ENCODE measurements at regions not wholly inside any gene's neighbourhood (a gene's known extent, or its start where the extent isn't known, plus 50 kb on each side); places are given as distances from the start of the nearest gene placed in this dataset.

DNA sequence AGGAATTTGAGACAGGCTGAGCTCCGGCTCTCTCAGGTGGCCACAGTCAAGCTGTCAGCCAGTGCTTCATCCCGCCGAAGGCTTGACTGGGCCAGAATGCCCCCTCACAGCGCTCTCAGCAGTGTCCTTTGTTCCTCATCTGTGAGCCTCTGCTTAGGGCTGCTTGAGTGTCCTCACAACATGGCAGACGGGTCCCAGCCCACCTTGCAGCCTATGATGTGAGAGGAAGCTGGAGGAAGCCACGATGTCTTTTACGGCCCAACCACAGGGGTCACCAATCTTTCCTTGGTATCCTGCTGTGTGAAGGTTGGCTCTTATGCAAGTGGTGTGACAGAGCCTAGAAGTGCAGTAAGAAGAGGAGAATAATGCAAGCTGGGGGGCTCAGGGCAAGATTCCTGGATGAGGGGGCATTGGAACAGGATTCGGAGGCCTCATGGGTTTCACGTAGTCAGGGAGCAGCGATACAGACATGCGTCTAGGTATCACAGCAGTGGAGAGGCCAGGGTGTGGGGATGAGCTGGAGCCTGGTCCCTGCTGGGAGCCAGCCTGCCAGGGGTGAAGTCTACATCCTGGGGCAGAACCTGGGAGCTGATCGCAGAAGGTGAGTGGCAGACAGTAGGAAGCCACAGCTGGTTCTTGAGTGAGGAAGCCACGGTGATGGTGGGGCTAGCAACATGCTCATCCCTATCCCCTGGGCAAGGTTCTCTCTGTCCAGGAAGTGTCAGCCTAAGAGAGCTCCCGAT is 234.1 kb downstream of the GLI2 start:
- TF ChIP-seq, protein P1, sequence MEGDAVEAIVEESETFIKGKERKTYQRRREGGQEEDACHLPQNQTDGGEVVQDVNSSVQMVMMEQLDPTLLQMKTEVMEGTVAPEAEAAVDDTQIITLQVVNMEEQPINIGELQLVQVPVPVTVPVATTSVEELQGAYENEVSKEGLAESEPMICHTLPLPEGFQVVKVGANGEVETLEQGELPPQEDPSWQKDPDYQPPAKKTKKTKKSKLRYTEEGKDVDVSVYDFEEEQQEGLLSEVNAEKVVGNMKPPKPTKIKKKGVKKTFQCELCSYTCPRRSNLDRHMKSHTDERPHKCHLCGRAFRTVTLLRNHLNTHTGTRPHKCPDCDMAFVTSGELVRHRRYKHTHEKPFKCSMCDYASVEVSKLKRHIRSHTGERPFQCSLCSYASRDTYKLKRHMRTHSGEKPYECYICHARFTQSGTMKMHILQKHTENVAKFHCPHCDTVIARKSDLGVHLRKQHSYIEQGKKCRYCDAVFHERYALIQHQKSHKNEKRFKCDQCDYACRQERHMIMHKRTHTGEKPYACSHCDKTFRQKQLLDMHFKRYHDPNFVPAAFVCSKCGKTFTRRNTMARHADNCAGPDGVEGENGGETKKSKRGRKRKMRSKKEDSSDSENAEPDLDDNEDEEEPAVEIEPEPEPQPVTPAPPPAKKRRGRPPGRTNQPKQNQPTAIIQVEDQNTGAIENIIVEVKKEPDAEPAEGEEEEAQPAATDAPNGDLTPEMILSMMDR (IDR thresholded peaks at IDR 0.05) = no peak
- no peak for TF ChIP-seq EP300 (IDR thresholded peaks at IDR 0.05; ENCODE audit: low read depth)
- TF ChIP-seq POLR2A (IDR thresholded peaks at IDR 0.05) = no peak
